K562 (cell line): ENCODE measurements at regions not wholly inside any gene's neighbourhood (a gene's known extent, or its start where the extent isn't known, plus 50 kb on each side); places are given as distances from the start of the nearest gene placed in this dataset.
A peak's percentile ranks its signal among the peaks of the same experiment; 100 is the strongest.

ENCODE experiments used
- ATAC-seq: fragments of 200-7000 bp; cut with Tn5 transposase; 3 replicates; pipeline ENCODE4 v1.9.1; 2020; ENCODE audit warnings: moderate library complexity
- BruUV-seq: library from RNA; stranded (reverse); fragments of 400-500 nt; replicated peaks from 2 replicates; lab custom pipeline; 2021; lab: Mats Ljungman, UMichigan
- CTCF ChIA-PET: fragments of 300-600 bp; formaldehyde crosslinking; extraction: SDS; loops from one replicate; lab custom pipeline; 2021; ENCODE audit warnings: low intra/inter-chr PET ratio; lab: Yijun Ruan, JAX
- POLR2A ChIA-PET: fragments of 300-600, 350-650 bp; sonication (Branson Sonifier 250); formaldehyde crosslinking; extraction: SDS; loops from one replicate; lab custom pipeline; 2021; ENCODE audit warnings: antibody characterized with exemption, inconsistent platforms; lab: Yijun Ruan, JAX
- DNase-seq, 4 experiments: peaks; one replicate each; pipeline versions ENCODE4 v3.0.0 to v3.0.0-alpha.2; 2011 to 2018; ENCODE audit warnings: low spot score in 3 of 4, mixed read lengths in 3 of 4; ENCODE audit errors: extremely low read depth in 1 of 4
- FAIRE-seq: peaks from 2 replicates; lab custom pipeline; 2011; peaks lifted over from hg19 to GRCh38; lab: Jason Lieb, UNC
- H2AFZ ChIP-seq: 2 replicates; pipeline ENCODE4 v1.6.0; 2011; ENCODE audit warnings: low read depth, low read length, control low read depth, inconsistent platforms
- H3K27ac ChIP-seq: fragments of 200-600 bp; 3 replicates; pipeline ENCODE4 v1.8.0; 2011; ENCODE audit warnings: low read depth, mild to moderate bottlenecking, control low read depth, inconsistent platforms, low read length, moderate library complexity, mixed read lengths; ENCODE audit errors: extremely low read depth
- H3K27me3 ChIP-seq, 2 experiments: fragments of 300-600 bp in 1 of 2; 2 replicates in 1 of 2; 3 replicates in 1 of 2; pipeline versions ENCODE4 v1.6.0 to v1.8.0; 2011; ENCODE audit warnings: inconsistent platforms in 2 of 2, low read length in 2 of 2, mild to moderate bottlenecking in 1 of 2, mixed read lengths in 1 of 2, moderate library complexity in 1 of 2; ENCODE audit not compliant: control insufficient read depth in 2 of 2, insufficient read depth in 2 of 2
- H3K36me3 ChIP-seq: fragments of 300-600 bp; 3 replicates; pipeline ENCODE4 v1.8.0; 2011; ENCODE audit warnings: mild to moderate bottlenecking, low read length, inconsistent platforms; ENCODE audit not compliant: control insufficient read depth, insufficient read depth
- H3K4me1 ChIP-seq, 2 experiments: fragments of 200-600 bp in 1 of 2; replicated peaks in 1 of 2; 2 replicates in 1 of 2; 3 replicates in 1 of 2; pipeline versions ENCODE4 v1.5.1 to v1.8.0; 2011; ENCODE audit warnings: inconsistent platforms in 2 of 2, low read length in 2 of 2, mild to moderate bottlenecking in 1 of 2, mixed read lengths in 1 of 2, moderate library complexity in 1 of 2; ENCODE audit not compliant: control insufficient read depth in 2 of 2, insufficient read depth in 2 of 2
- H3K4me2 ChIP-seq: 2 replicates; pipeline ENCODE4 v1.6.1; 2011; ENCODE audit warnings: low read length, control low read depth, inconsistent platforms, mixed read lengths; ENCODE audit not compliant: insufficient read depth
- H3K4me3 ChIP-seq: fragments of 200-600 bp; sonication (generic), shearing (Covaris generic); 2 replicates; pipeline ENCODE4 v1.5.1; 2016; ENCODE audit warnings: control low read depth, inconsistent platforms
- H3K79me2 ChIP-seq: fragments of 200-600 bp; 3 replicates; pipeline ENCODE4 v1.8.0; 2011; ENCODE audit warnings: low read length, inconsistent platforms; ENCODE audit not compliant: control insufficient read depth, insufficient read depth
- H3K9ac ChIP-seq, 2 experiments: 2 replicates each; pipeline versions ENCODE4 v1.6.0 to v1.6.1; 2011; ENCODE audit warnings: low read depth in 2 of 2, low read length in 2 of 2, control low read depth in 1 of 2, inconsistent platforms in 1 of 2, mild to moderate bottlenecking in 1 of 2, mixed read lengths in 1 of 2; ENCODE audit not compliant: insufficient read depth in 1 of 2
- H3K9me1 ChIP-seq: one replicate; pipeline ENCODE4 v1.6.0; 2011; ENCODE audit warnings: inconsistent platforms, mild to moderate bottlenecking, low read length, moderate library complexity; ENCODE audit not compliant: control insufficient read depth, insufficient read depth
- H3K9me3 ChIP-seq: replicated peaks from 2 replicates; pipeline ENCODE4 v1.5.1; 2011; ENCODE audit warnings: low read depth, low read length, inconsistent platforms; ENCODE audit not compliant: control insufficient read depth, insufficient read depth
- H4K20me1 ChIP-seq: replicated peaks from 2 replicates; pipeline ENCODE4 v1.6.1; 2011; ENCODE audit warnings: low read length, inconsistent platforms, mixed read lengths; ENCODE audit not compliant: control insufficient read depth, insufficient read depth
- GMEB1 ChIP-seq: fragments of 250-450 bp; sonication (Bioruptor Pico); IDR thresholded peaks from 2 replicates; pipeline ENCODE4 v1.4.0; 2020; ENCODE audit warnings: mild to moderate bottlenecking
- HDAC2 ChIP-seq: fragments of 450-650 bp; IDR thresholded peaks from 2 replicates; pipeline ENCODE4 v1.6.1; 2016; ENCODE audit warnings: mild to moderate bottlenecking
- HDAC8 ChIP-seq: fragments of 450-650 bp; IDR thresholded peaks from 2 replicates; pipeline ENCODE4 v1.6.1; 2016; ENCODE audit warnings: mild to moderate bottlenecking, missing genetic modification characterization, moderate library complexity, missing compliant biosample characterization
- PURB ChIP-seq: sonication (generic); formaldehyde crosslinking; IDR thresholded peaks from 2 replicates; pipeline ENCODE4 v1.9.0; 2021; ENCODE audit warnings: low read depth, mild to moderate bottlenecking, missing genetic modification reagents
- SPI1 ChIP-seq: IDR thresholded peaks from 2 replicates; pipeline ENCODE4 v1.6.1; 2011; ENCODE audit warnings: low read depth, low read length, control low read depth, borderline replicate concordance
- TAF7 ChIP-seq: fragments of 450-650 bp; IDR thresholded peaks from 2 replicates; pipeline ENCODE4 v1.6.1; 2016; ENCODE audit warnings: missing genetic modification characterization, missing compliant biosample characterization
- TEAD4 ChIP-seq, 2 experiments: sonication (generic) in 1 of 2; formaldehyde crosslinking in 1 of 2; IDR thresholded peaks; 2 replicates each; pipeline versions ENCODE4 v1.6.1 to v1.8.0; 2012 to 2022; ENCODE audit warnings: borderline replicate concordance in 1 of 2, inconsistent platforms in 1 of 2, low read length in 1 of 2, mild to moderate bottlenecking in 1 of 2, missing genetic modification reagents in 1 of 2
- ZBTB17 ChIP-seq: fragments of 450-650 bp; formaldehyde crosslinking; IDR thresholded peaks from 2 replicates; pipeline ENCODE4 v1.4.0; 2020; ENCODE audit warnings: mild to moderate bottlenecking
- WGBS: fragments of 100-300 bp; shearing (Covaris generic); methylation state at CpG from one replicate; pipeline ENCODE4 v1.1.6; 2016; ENCODE audit warnings: low coverage, mixed read lengths; ENCODE audit not compliant: insufficient coverage; ENCODE audit errors: missing lambda C conversion rate; 5-methylcytosine and 5-hydroxymethylcytosine counted together
- in situ Hi-C: fragments of 300-500 bp; cut with MboI; formaldehyde crosslinking; loops from 4 replicates; pipeline ENCODE4 v1.15.0; 2018; ENCODE audit warnings: inconsistent platforms, mixed read lengths
- intact Hi-C: fragments of 100-400 bp; cut with micrococcal nuclease; formaldehyde crosslinking; loops from 2 replicates; pipeline ENCODE4 v1.14.2; 2022

- TF ChIP-seq GMEB1 (CRISPR knock-in tag) (no peak), ZBTB17 (CRISPR knock-in tag) (no peak), PURB (CRISPR knock-in tag) (no peak), HDAC2 (no peak), TAF7 (tag) (no peak)
Observed at GRCh38 chr1:65724151-65724550, 68.5 kb upstream of the PDE4B start (continued).

- DNase-seq = no peak
- H3K27me3 ChIP-seq = peaks cover 0 to 14% of the 10 kb centered on the region in 2 experiments; a peak in 1 of 5 replicates
- 0 out of 2 replicates have a peak, but pooled peaks have one; percentile 19 for TF ChIP-seq TEAD4 (IDR thresholded peaks at IDR 0.05; ENCODE audit: low read length)
- no peak for TF ChIP-seq TEAD4 (CRISPR knock-in tag; IDR thresholded peaks at IDR 0.05; ENCODE audit: borderline replicate concordance)
- peak; percentile 71 for TF ChIP-seq SPI1
- TF ChIP-seq HDAC8 (tag) = no peak
- intact Hi-C loops (loop anchor here (10.0 kb wide), 1 partner anchor 720 kb away; no protein-coding TSS in a partner anchor), in situ Hi-C loops (no loop called here)
- H3K36me3 ChIP-seq = no peaks in the 10 kb centered on the region
- no peak overlapping the region for H2AFZ ChIP-seq
- ChIA-PET POLR2A (no interaction called here), CTCF (no interaction called here)
- H3K9me1 ChIP-seq = no peaks in the 10 kb centered on the region
- H3K9me3 ChIP-seq = no peaks in the 10 kb centered on the region
- 0% methylated on average over 3 of the region's 3 CpGs for WGBS
- H3K27ac ChIP-seq = no peak overlapping the region
- no peaks in the 10 kb centered on the region for H4K20me1 ChIP-seq
- FAIRE-seq = no peak
- H3K9ac ChIP-seq = no peak overlapping the region
- H3K4me2 ChIP-seq = no peak overlapping the region
- H3K4me3 ChIP-seq = no peak overlapping the region
- ATAC-seq = no peak
- H3K4me1 ChIP-seq = no peaks in the 10 kb centered on the region; a peak in 1 of 5 replicates
- BruUV-seq = no TSS peak
- H3K79me2 ChIP-seq = no peaks in the 10 kb centered on the region
Observed at GRCh38 chr1:65725064-65725463, 67.6 kb upstream of the PDE4B start.
